A549 (cell line): ENCODE measurements at regions not wholly inside any gene's neighbourhood (a gene's known extent, or its start where the extent isn't known, plus 50 kb on each side); places are given as distances from the start of the nearest gene placed in this dataset.
"Not testable (repeated sequence)": the region's sequence is repeated elsewhere in the genome, so short reads cannot be mapped to it uniquely, and the experiment has no call there.

Source experiments
- ATAC-seq, 2 experiments: fragments of 200-7000 bp in 1 of 2; fragments of >200 bp in 1 of 2; cut with Nextera tagmentation in 1 of 2; cut with Tn5 transposase in 1 of 2; 3 replicates each; pipeline versions ENCODE4 v1.8.0 to v1.9.1; 2018 to 2020; ENCODE audit warnings: mild to moderate bottlenecking in 1 of 2, moderate library complexity in 1 of 2
- CTCF ChIA-PET: fragments of 300-600 bp; sonication (Branson Sonifier 250); formaldehyde crosslinking; extraction: SDS; loops from one replicate; lab custom pipeline; 2021; ENCODE audit warnings: antibody characterized with exemption, inconsistent platforms; lab: Yijun Ruan, JAX
- POLR2A ChIA-PET: fragments of 350-600 bp; formaldehyde crosslinking; extraction: SDS; loops from one replicate; lab custom pipeline; 2021; ENCODE audit warnings: antibody characterized with exemption, inconsistent platforms; lab: Yijun Ruan, JAX
- DNase-seq, 2 experiments: peaks; one replicate each; pipeline versions ENCODE4 v3.0.0 to v3.0.0-alpha.2; 2011 to 2016; ENCODE audit warnings: low read depth in 1 of 2, low spot score in 1 of 2
- FAIRE-seq: peaks from 2 replicates; lab custom pipeline; 2011; peaks lifted over from hg19 to GRCh38; lab: Jason Lieb, UNC
- H3K27ac ChIP-seq, 2 experiments: fragments of >200 bp; sonication (Bioruptor Twin); formaldehyde crosslinking; 3 replicates each; pipeline ENCODE4 v1.5.1; 2016 to 2017
- H3K4me1 ChIP-seq: fragments of >200 bp; sonication (Bioruptor Twin); formaldehyde crosslinking; 3 replicates; pipeline ENCODE4 v1.6.1; 2016
- H3K4me2 ChIP-seq: fragments of >200 bp; sonication (Bioruptor Twin); formaldehyde crosslinking; 3 replicates; pipeline ENCODE4 v1.6.1; 2016
- H3K4me3 ChIP-seq: fragments of >200 bp; sonication (Bioruptor Twin); formaldehyde crosslinking; 3 replicates; pipeline ENCODE4 v1.5.1; 2016
- H3K9me3 ChIP-seq: fragments of >200 bp; sonication (Bioruptor Twin); formaldehyde crosslinking; 3 replicates; pipeline ENCODE4 v1.6.1; 2016
- CBX2 ChIP-seq: fragments of 200-600 bp; sonication (generic); IDR thresholded peaks from 2 replicates; pipeline ENCODE4 v1.6.1; 2016; ENCODE audit warnings: low read depth, mild to moderate bottlenecking, borderline replicate concordance
- CBX8 ChIP-seq: fragments of 200-600 bp; sonication (generic); IDR thresholded peaks from 2 replicates; pipeline ENCODE4 v1.6.1; 2016
- CEBPB ChIP-seq, 2 experiments: fragments of >200 bp in 1 of 2; sonication (Bioruptor Twin) in 1 of 2; formaldehyde crosslinking in 1 of 2; IDR thresholded peaks; 2 replicates each; pipeline ENCODE4 v1.6.1; 2012 to 2016
- CHD2 ChIP-seq: fragments of 150-350 bp; IDR thresholded peaks from 2 replicates; pipeline ENCODE4 v1.6.1; 2014; ENCODE audit warnings: low read length; ENCODE audit not compliant: partially characterized antibody
- EHMT2 ChIP-seq: fragments of 200-600 bp; sonication (generic); IDR thresholded peaks from 2 replicates; pipeline ENCODE4 v1.6.1; 2016; ENCODE audit warnings: antibody characterized with exemption, low read depth, mild to moderate bottlenecking, moderate library complexity
- ESRRA ChIP-seq: fragments of 150-350 bp; IDR thresholded peaks from 2 replicates; pipeline ENCODE4 v1.6.1; 2014; ENCODE audit warnings: mild to moderate bottlenecking, low read length, borderline replicate concordance
- FOSB ChIP-seq: fragments of 250-450 bp; sonication (Bioruptor Pico); IDR thresholded peaks from 2 replicates; pipeline ENCODE4 v1.5.0; 2020; ENCODE audit warnings: mild to moderate bottlenecking, moderate library complexity
- FOXS1 ChIP-seq: fragments of 250-450 bp; sonication (Bioruptor Pico); IDR thresholded peaks from 2 replicates; pipeline ENCODE4 v1.5.0; 2020; ENCODE audit warnings: mild to moderate bottlenecking, moderate library complexity
- GATA3 ChIP-seq: IDR thresholded peaks from 2 replicates; pipeline ENCODE4 v1.6.1; 2012; ENCODE audit warnings: borderline replicate concordance
- HEYL ChIP-seq: fragments of 250-450 bp; sonication (Bioruptor Pico); IDR thresholded peaks from 2 replicates; pipeline ENCODE4 v1.8.0; 2021; ENCODE audit warnings: mild to moderate bottlenecking, moderate library complexity
- JUNB ChIP-seq: fragments of >200 bp; sonication (Bioruptor Twin); formaldehyde crosslinking; IDR thresholded peaks from 2 replicates; pipeline ENCODE4 v1.6.1; 2016
- KDM5A ChIP-seq: fragments of 200-600 bp; sonication (generic); IDR thresholded peaks from 2 replicates; pipeline ENCODE4 v1.6.1; 2016; ENCODE audit warnings: antibody characterized with exemption, mild to moderate bottlenecking
- MAFK ChIP-seq: fragments of 450-650 bp; IDR thresholded peaks from 2 replicates; pipeline ENCODE4 v1.6.1; 2014; ENCODE audit not compliant: partially characterized antibody
- MAX ChIP-seq: IDR thresholded peaks from 2 replicates; pipeline ENCODE4 v1.6.1; 2012
- MAZ ChIP-seq: fragments of 150-350 bp; IDR thresholded peaks from 2 replicates; pipeline ENCODE4 v1.6.1; 2014; ENCODE audit warnings: antibody characterized with exemption, low read depth, low read length, borderline replicate concordance
- NFE2L2 ChIP-seq: fragments of 150-350 bp; conservative IDR thresholded peaks from 2 replicates; pipeline ENCODE4 v1.6.1; 2014; ENCODE audit warnings: low read length
- POLR2A ChIP-seq: IDR thresholded peaks from 2 replicates; pipeline ENCODE4 v1.6.1; 2012; ENCODE audit warnings: mild to moderate bottlenecking, low read length
- RCOR1 ChIP-seq: fragments of 150-350 bp; IDR thresholded peaks from 2 replicates; pipeline ENCODE4 v1.6.1; 2014; ENCODE audit warnings: antibody characterized with exemption, low read length, low read depth
- RNF2 ChIP-seq: fragments of 200-600 bp; sonication (generic); IDR thresholded peaks from 2 replicates; pipeline ENCODE4 v1.6.1; 2016; ENCODE audit warnings: low read depth, mild to moderate bottlenecking, antibody characterized with exemption, moderate library complexity, borderline replicate concordance
- SMC3 ChIP-seq: fragments of >200 bp; sonication (Bioruptor Twin); formaldehyde crosslinking; IDR thresholded peaks from 3 replicates; pipeline ENCODE4 v1.6.1; 2018; ENCODE audit warnings: inconsistent platforms
- ZFP36 ChIP-seq: fragments of 450-650 bp; IDR thresholded peaks from 2 replicates; pipeline ENCODE4 v1.6.1; 2014; ENCODE audit warnings: borderline replicate concordance; ENCODE audit not compliant: partially characterized antibody
- WGBS: methylation state at CpG from one replicate; pipeline ENCODE4 v1.1.6; 2017; ENCODE audit errors: missing lambda C conversion rate; 5-methylcytosine and 5-hydroxymethylcytosine counted together
- TF ChIP-seq, protein P1 (sequence below): fragments of 450-650 bp; IDR thresholded peaks from 2 replicates; pipeline ENCODE4 v1.6.1; 2014; ENCODE audit warnings: antibody characterized with exemption
- TF ChIP-seq, protein P2 (sequence below): fragments of 250-450 bp; sonication (Bioruptor Pico); IDR thresholded peaks from 2 replicates; pipeline ENCODE4 v1.5.0; 2021; ENCODE audit warnings: mild to moderate bottlenecking, moderate library complexity, borderline replicate concordance
- TF ChIP-seq, protein P3 (sequence below): fragments of 200-600 bp; sonication (generic); IDR thresholded peaks from 2 replicates; pipeline ENCODE4 v1.6.1; 2016; ENCODE audit warnings: antibody characterized with exemption, mild to moderate bottlenecking, moderate library complexity

GRCh38 chr7:69245646-69246045, 352.6 kb upstream of the AUTS2 start:
- Histone ChIP-seq H3K4me3 (no peak overlapping the region), H3K9me3 (no peaks in the 10 kb centered on the region), H3K4me1 (0 out of 3 replicates have a peak, but pooled peaks cover 7% of the 10 kb centered on the region), H3K4me2 (no peak overlapping the region), H3K27ac (no peak overlapping the region)
- ATAC-seq (no peak), FAIRE-seq (no peak), DNase-seq (no peak)
- ChIA-PET POLR2A (no interaction called here), CTCF (no interaction called here)
- TF ChIP-seq CBX2 (no peak), POLR2A (no peak), JUNB (no peak), CEBPB (IDR thresholded peaks at IDR 0.05) (no peak), RCOR1 (no peak)
- TF ChIP-seq, protein P1, sequence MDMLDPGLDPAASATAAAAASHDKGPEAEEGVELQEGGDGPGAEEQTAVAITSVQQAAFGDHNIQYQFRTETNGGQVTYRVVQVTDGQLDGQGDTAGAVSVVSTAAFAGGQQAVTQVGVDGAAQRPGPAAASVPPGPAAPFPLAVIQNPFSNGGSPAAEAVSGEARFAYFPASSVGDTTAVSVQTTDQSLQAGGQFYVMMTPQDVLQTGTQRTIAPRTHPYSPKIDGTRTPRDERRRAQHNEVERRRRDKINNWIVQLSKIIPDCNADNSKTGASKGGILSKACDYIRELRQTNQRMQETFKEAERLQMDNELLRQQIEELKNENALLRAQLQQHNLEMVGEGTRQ, result no peak
- WGBS, result 9% methylated on average over 2 of the region's 2 CpGs

- DNase-seq (no peak), ATAC-seq (no peak), FAIRE-seq (no peak)
- no peak overlapping the region for H3K4me3 ChIP-seq
- WGBS, result 39% methylated on average over 3 of the region's 3 CpGs
- H3K9me3 ChIP-seq, result no peaks in the 10 kb centered on the region
- TF ChIP-seq ZFP36 (no peak), MAFK (no peak), POLR2A (no peak), MAX (no peak), SMC3 (no peak), NFE2L2 (no peak), MAZ (no peak), RCOR1 (no peak), ESRRA (no peak)
- TF ChIP-seq, protein P2, sequence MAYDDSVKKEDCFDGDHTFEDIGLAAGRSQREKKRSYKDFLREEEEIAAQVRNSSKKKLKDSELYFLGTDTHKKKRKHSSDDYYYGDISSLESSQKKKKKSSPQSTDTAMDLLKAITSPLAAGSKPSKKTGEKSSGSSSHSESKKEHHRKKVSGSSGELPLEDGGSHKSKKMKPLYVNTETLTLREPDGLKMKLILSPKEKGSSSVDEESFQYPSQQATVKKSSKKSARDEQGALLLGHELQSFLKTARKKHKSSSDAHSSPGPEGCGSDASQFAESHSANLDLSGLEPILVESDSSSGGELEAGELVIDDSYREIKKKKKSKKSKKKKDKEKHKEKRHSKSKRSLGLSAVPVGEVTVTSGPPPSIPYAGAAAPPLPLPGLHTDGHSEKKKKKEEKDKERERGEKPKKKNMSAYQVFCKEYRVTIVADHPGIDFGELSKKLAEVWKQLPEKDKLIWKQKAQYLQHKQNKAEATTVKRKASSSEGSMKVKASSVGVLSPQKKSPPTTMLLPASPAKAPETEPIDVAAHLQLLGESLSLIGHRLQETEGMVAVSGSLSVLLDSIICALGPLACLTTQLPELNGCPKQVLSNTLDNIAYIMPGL (CRISPR knock-in tag), result no peak
- ChIA-PET POLR2A (no interaction called here), CTCF (no interaction called here)
- 0 out of 3 replicates have a peak, but pooled peaks cover 7% of the 10 kb centered on the region for H3K4me1 ChIP-seq
- H3K27ac ChIP-seq, result no peak overlapping the region
- no peak overlapping the region for H3K4me2 ChIP-seq
Observed at GRCh38 chr7:69246758-69247157, 351.5 kb upstream of the AUTS2 start.

GRCh38 chr7:69248382-69248828, 349.9 kb upstream of the AUTS2 start:
- H3K9me3 ChIP-seq, H3K4me1 ChIP-seq, H3K4me3 ChIP-seq, ATAC-seq, H3K27ac ChIP-seq, POLR2A ChIA-PET, DNase-seq, CTCF ChIA-PET, H3K4me2 ChIP-seq, FAIRE-seq: not testable (repeated sequence)
- WGBS, result 7% methylated on average over 2 of the region's 2 CpGs

DNA sequence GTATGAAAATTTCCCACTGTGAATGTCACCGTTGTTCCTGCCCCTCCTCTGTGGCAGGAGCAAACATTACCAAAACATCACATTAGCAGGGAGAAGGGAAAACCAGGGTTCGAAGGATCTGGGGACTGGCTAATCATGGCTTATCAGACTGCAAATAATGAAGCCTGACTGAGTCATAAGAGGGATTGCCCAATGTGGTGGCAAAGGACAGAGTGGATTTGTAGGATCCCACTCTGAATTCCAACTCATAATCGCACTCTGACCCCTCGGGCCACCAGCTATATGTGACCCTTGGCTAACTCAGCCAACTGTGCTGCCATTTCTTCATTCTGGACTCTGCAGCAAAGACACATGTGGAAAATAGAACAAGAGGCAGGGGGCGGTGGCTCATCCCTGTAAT, 347.3 kb upstream of the AUTS2 start:
- no peak for DNase-seq
- 0 out of 3 replicates have a peak, but pooled peaks cover 7% of the 10 kb centered on the region for H3K4me1 ChIP-seq
- no peak overlapping the region for H3K4me3 ChIP-seq
- no peaks in the 10 kb centered on the region for H3K9me3 ChIP-seq
- H3K27ac ChIP-seq, result no peak overlapping the region
- 32% methylated on average over 5 of the region's 5 CpGs for WGBS
- no peak for ATAC-seq
- ChIA-PET CTCF (interaction anchor here (0.7 kb wide), 1 partner anchor 9 kb away, joined by 3 read pairs; no protein-coding TSS in a partner anchor), POLR2A (no interaction called here)
- no peak overlapping the region for H3K4me2 ChIP-seq
- FAIRE-seq, result no peak
- TF ChIP-seq, protein P3, sequence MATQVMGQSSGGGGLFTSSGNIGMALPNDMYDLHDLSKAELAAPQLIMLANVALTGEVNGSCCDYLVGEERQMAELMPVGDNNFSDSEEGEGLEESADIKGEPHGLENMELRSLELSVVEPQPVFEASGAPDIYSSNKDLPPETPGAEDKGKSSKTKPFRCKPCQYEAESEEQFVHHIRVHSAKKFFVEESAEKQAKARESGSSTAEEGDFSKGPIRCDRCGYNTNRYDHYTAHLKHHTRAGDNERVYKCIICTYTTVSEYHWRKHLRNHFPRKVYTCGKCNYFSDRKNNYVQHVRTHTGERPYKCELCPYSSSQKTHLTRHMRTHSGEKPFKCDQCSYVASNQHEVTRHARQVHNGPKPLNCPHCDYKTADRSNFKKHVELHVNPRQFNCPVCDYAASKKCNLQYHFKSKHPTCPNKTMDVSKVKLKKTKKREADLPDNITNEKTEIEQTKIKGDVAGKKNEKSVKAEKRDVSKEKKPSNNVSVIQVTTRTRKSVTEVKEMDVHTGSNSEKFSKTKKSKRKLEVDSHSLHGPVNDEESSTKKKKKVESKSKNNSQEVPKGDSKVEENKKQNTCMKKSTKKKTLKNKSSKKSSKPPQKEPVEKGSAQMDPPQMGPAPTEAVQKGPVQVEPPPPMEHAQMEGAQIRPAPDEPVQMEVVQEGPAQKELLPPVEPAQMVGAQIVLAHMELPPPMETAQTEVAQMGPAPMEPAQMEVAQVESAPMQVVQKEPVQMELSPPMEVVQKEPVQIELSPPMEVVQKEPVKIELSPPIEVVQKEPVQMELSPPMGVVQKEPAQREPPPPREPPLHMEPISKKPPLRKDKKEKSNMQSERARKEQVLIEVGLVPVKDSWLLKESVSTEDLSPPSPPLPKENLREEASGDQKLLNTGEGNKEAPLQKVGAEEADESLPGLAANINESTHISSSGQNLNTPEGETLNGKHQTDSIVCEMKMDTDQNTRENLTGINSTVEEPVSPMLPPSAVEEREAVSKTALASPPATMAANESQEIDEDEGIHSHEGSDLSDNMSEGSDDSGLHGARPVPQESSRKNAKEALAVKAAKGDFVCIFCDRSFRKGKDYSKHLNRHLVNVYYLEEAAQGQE, result no peak
- TF ChIP-seq GATA3 (no peak), HEYL (CRISPR knock-in tag) (no peak), CBX2 (no peak), EHMT2 (no peak), FOSB (CRISPR knock-in tag) (no peak), CBX8 (no peak), JUNB (no peak), CHD2 (no peak), RNF2 (no peak), KDM5A (no peak), FOXS1 (CRISPR knock-in tag) (no peak)
- TF ChIP-seq, protein P2 (CRISPR knock-in tag), result no peak
